Caco-2 (cell line): ENCODE measurements at regions not wholly inside any gene's neighbourhood (a gene's known extent, or its start where the extent isn't known, plus 50 kb on each side); places are given as distances from the start of the nearest gene placed in this dataset.

Experiments used
- BruUV-seq: library from RNA; stranded (reverse); fragments of 400-500 nt; replicated peaks from 2 replicates; lab custom pipeline; 2021; lab: Mats Ljungman, UMichigan
- CTCF ChIA-PET: fragments of 300-600 bp; sonication (Branson Sonifier 250); formaldehyde crosslinking; loops from one replicate; lab custom pipeline; 2022; ENCODE audit warnings: antibody characterized with exemption; lab: Charles Lee
- POLR2A ChIA-PET: fragments of 300-600 bp; sonication (Branson Sonifier 250); formaldehyde crosslinking; loops from one replicate; lab custom pipeline; 2022; ENCODE audit warnings: antibody characterized with exemption; lab: Charles Lee
- DNase-seq, 2 experiments: peaks; one replicate each; pipeline versions ENCODE4 v3.0.0 to v3.0.0-alpha.2; 2020 to 2022
- H3K27me3 ChIP-seq: replicated peaks from 2 replicates; pipeline ENCODE4 v1.6.0; 2011; ENCODE audit warnings: low read length; ENCODE audit not compliant: control insufficient read depth, insufficient read depth
- H3K36me3 ChIP-seq: 2 replicates; pipeline ENCODE4 v1.5.1; 2011; ENCODE audit warnings: low read length; ENCODE audit not compliant: control insufficient read depth, insufficient read depth
- H3K4me1 ChIP-seq: fragments of 250-450 bp; sonication (Bioruptor Pico); 2 replicates; pipeline ENCODE4 v1.5.1; 2020; ENCODE audit warnings: mild to moderate bottlenecking
- H3K4me3 ChIP-seq: 2 replicates; pipeline ENCODE4 v1.5.1; 2011; ENCODE audit warnings: low read depth, mild to moderate bottlenecking, control low read depth, low read length
- H3K9me3 ChIP-seq: fragments of 250-450 bp; sonication (Bioruptor Pico); 2 replicates; pipeline ENCODE4 v1.5.1; 2020; ENCODE audit warnings: mild to moderate bottlenecking, moderate library complexity
- H3K27ac Mint-ChIP-seq: one replicate; pipeline ENCODE4 v1.8.0; 2022; ENCODE audit warnings: mixed read lengths; ENCODE audit not compliant: unreplicated experiment
- H3K27me3 Mint-ChIP-seq: one replicate; pipeline ENCODE4 v1.8.0; 2022; ENCODE audit warnings: mixed read lengths; ENCODE audit not compliant: insufficient read depth, unreplicated experiment
- H3K36me3 Mint-ChIP-seq: one replicate; pipeline ENCODE4 v1.8.0; 2022; ENCODE audit warnings: mild to moderate bottlenecking, mixed read lengths; ENCODE audit not compliant: insufficient read depth, unreplicated experiment
- H3K4me1 Mint-ChIP-seq: one replicate; pipeline ENCODE4 v1.8.0; 2022; ENCODE audit warnings: low read depth, mixed read lengths; ENCODE audit not compliant: unreplicated experiment
- H3K4me3 Mint-ChIP-seq: one replicate; pipeline ENCODE4 v1.8.0; 2022; ENCODE audit warnings: mild to moderate bottlenecking, moderate library complexity, mixed read lengths; ENCODE audit not compliant: unreplicated experiment
- H3K9me3 Mint-ChIP-seq: one replicate; pipeline ENCODE4 v1.8.0; 2022; ENCODE audit warnings: mixed read lengths; ENCODE audit not compliant: unreplicated experiment
- CTCF ChIP-seq, 2 experiments: fragments of 200-600 bp in 1 of 2; IDR thresholded peaks; 1 replicate in 1 of 2; 2 replicates in 1 of 2; pipeline versions ENCODE4 v1.5.1 to v1.8.0; 2011 to 2022; ENCODE audit warnings: antibody characterized with exemption in 1 of 2, control low read depth in 1 of 2, inconsistent platforms in 1 of 2, low read depth in 1 of 2, low read length in 1 of 2, mild to moderate bottlenecking in 1 of 2, moderate library complexity in 1 of 2; ENCODE audit not compliant: insufficient read depth in 1 of 2, severe bottlenecking in 1 of 2, unreplicated experiment in 1 of 2
- intact Hi-C: fragments of 100-400 bp; cut with micrococcal nuclease; formaldehyde crosslinking; loops from one replicate; pipeline ENCODE4 v1.10.0; 2022; ENCODE audit not compliant: unreplicated experiment

DNA sequence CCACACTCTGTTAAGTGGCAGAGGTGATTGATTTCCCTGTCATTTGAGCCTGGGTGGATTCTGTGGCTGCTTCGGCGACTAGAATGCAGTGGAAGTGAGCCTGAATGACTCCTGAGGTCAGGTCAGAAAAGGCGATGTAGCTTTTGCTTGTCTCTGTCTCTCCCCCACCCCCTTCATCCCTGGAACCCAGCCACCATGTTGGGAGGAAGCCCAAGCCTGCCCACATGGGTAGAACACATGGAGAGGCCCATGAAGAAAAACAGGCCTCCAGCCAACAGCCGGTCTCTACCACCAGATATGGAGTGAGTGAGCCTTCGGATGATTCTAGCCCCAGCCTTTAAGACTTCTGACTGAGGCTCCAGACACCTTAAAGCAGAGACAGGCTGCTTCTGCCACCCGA is 181.0 kb downstream of the TFAP2C start:
- DNase-seq: peak in 1 of 2 experiments; percentile 32
- POLR2A ChIA-PET: no interaction called here
- Histone ChIP-seq H3K36me3 (no peaks in the 10 kb centered on the region), H3K4me3 (no peak overlapping the region), H3K27me3 (no peaks in the 10 kb centered on the region; the same call in 1 of the 2 replicates), H3K4me1 (no peaks in the 10 kb centered on the region), H3K9me3 (no peaks in the 10 kb centered on the region)
- H3K27ac Mint-ChIP-seq: no peak overlapping the region
- H3K27me3 Mint-ChIP-seq: peaks cover 13% of the 10 kb centered on the region
- no peak overlapping the region for H3K4me3 Mint-ChIP-seq
- TF ChIP-seq CTCF (IDR thresholded peaks at IDR 0.05; ENCODE audit: insufficient read depth in 1 of 2, low read depth in 1 of 2, low read length in 1 of 2, severe bottlenecking in 1 of 2, unreplicated experiment in 1 of 2): no peak
- no peaks in the 10 kb centered on the region for H3K36me3 Mint-ChIP-seq
- intact Hi-C loops: no loop called here
- H3K9me3 Mint-ChIP-seq: peaks cover 9% of the 10 kb centered on the region
- CTCF ChIA-PET: no interaction called here
- no peaks in the 10 kb centered on the region for H3K4me1 Mint-ChIP-seq
- BruUV-seq: no TSS peak

GRCh38 chr20:56815796-56816195 is 186.7 kb downstream of the TFAP2C start:
- peaks cover 22% of the 10 kb centered on the region for H3K27me3 Mint-ChIP-seq
- no peaks in the 10 kb centered on the region for H3K36me3 Mint-ChIP-seq
- ChIA-PET CTCF (no interaction called here), POLR2A (no interaction called here)
- no peaks in the 10 kb centered on the region for H3K36me3 ChIP-seq
- peak in 1 of 2 experiments; percentile 37 for DNase-seq
- no peak overlapping the region for H3K4me3 ChIP-seq
- no peaks in the 10 kb centered on the region; the same call in 1 of the 2 replicates for H3K9me3 ChIP-seq
- no peak overlapping the region for H3K27ac Mint-ChIP-seq
- no peaks in the 10 kb centered on the region for H3K4me1 ChIP-seq
- BruUV-seq: no TSS peak
- H3K4me1 Mint-ChIP-seq: no peaks in the 10 kb centered on the region
- no peak for TF ChIP-seq CTCF (IDR thresholded peaks at IDR 0.05; ENCODE audit: insufficient read depth in 1 of 2, low read depth in 1 of 2, low read length in 1 of 2, severe bottlenecking in 1 of 2, unreplicated experiment in 1 of 2)
- intact Hi-C loops: no loop called here
- no peaks in the 10 kb centered on the region; the same call in none of the 2 replicates for H3K27me3 ChIP-seq
- peaks cover 9% of the 10 kb centered on the region for H3K9me3 Mint-ChIP-seq
- H3K4me3 Mint-ChIP-seq: no peak overlapping the region

- H3K4me3 ChIP-seq: no peak overlapping the region
- ChIA-PET POLR2A (no interaction called here), CTCF (no interaction called here)
- no peaks in the 10 kb centered on the region for H3K4me1 Mint-ChIP-seq
- intact Hi-C loops: no loop called here
- no peaks in the 10 kb centered on the region; the same call in 1 of the 2 replicates for H3K9me3 ChIP-seq
- H3K4me3 Mint-ChIP-seq: no peak overlapping the region
- no peaks in the 10 kb centered on the region for H3K4me1 ChIP-seq
- no peak overlapping the region for H3K27ac Mint-ChIP-seq
- TF ChIP-seq CTCF (IDR thresholded peaks at IDR 0.05; ENCODE audit: insufficient read depth in 1 of 2, low read depth in 1 of 2, low read length in 1 of 2, severe bottlenecking in 1 of 2, unreplicated experiment in 1 of 2): no peak
- H3K27me3 Mint-ChIP-seq: peaks cover 25% of the 10 kb centered on the region
- no peaks in the 10 kb centered on the region; the same call in none of the 2 replicates for H3K27me3 ChIP-seq
- no peaks in the 10 kb centered on the region for H3K36me3 Mint-ChIP-seq
- BruUV-seq: no TSS peak
- no peak for DNase-seq
- H3K36me3 ChIP-seq: no peaks in the 10 kb centered on the region
- H3K9me3 Mint-ChIP-seq: peaks cover 9% of the 10 kb centered on the region
Observed at GRCh38 chr20:56816349-56816748, 187.2 kb downstream of the TFAP2C start.
